Ovary (tissue), 7 donors: ENCODE measurements at regions not wholly inside any gene's neighbourhood (a gene's known extent, or its start where the extent isn't known, plus 50 kb on each side); places are given as distances from the start of the nearest gene placed in this dataset.

Experiments
- DNase-seq, 5 donors: peaks; one replicate each; pipeline ENCODE4 v3.0.0-alpha.2; 2019 to 2020
- H3K27ac ChIP-seq, 2 donors: fragments of 200-600 bp; one replicate each; pipeline versions ENCODE4 v1.5.1 to v1.8.0; 2019 to 2022
- H3K27me3 ChIP-seq: fragments of 200-600 bp; one replicate; pipeline ENCODE4 v1.8.0; 2022
- H3K36me3 ChIP-seq: fragments of 200-600 bp; sonication (generic); one replicate; pipeline ENCODE4 v1.5.1; 2019
- H3K4me1 ChIP-seq: one replicate; pipeline ENCODE4 v1.8.1; 2013; ENCODE audit warnings: mild to moderate bottlenecking, moderate library complexity; ENCODE audit not compliant: insufficient read depth
- H3K4me3 ChIP-seq: fragments of 200-600 bp; sonication (generic); one replicate; pipeline ENCODE4 v1.5.1; 2017
- H3K9me3 ChIP-seq, 2 donors: fragments of 200-600 bp in 1 of 2; sonication (generic) in 1 of 2; one replicate each; pipeline versions ENCODE4 v1.5.1 to v1.8.1; 2013 to 2019; ENCODE audit warnings: mild to moderate bottlenecking in 1 of 2, moderate library complexity in 1 of 2
- CTCF ChIP-seq, 3 donors: fragments of 450-650 bp in 2 of 3; fragments of 200-600 bp in 1 of 3; IDR thresholded peaks; one replicate each; pipeline versions ENCODE4 v1.5.1 to v1.8.0; 2016 to 2022; ENCODE audit warnings: antibody characterized with exemption in 3 of 3, mild to moderate bottlenecking in 1 of 3
- EP300 ChIP-seq: sonication (generic); formaldehyde crosslinking; IDR thresholded peaks from one replicate; pipeline ENCODE4 v1.6.1; 2017; ENCODE audit warnings: antibody characterized with exemption
- POLR2A ChIP-seq: fragments of 450-650 bp; IDR thresholded peaks from one replicate; pipeline ENCODE4 v1.6.1; 2017; ENCODE audit warnings: antibody characterized with exemption, mild to moderate bottlenecking, moderate library complexity
- WGBS, 3 donors: extraction: QIAGEN DNeasy Blood & Tissue Kit in 1 of 3; methylation state at CpG; one replicate each; pipeline versions ENCODE4 v1.1.5 to v1.1.7; 2013 to 2017; 5-methylcytosine and 5-hydroxymethylcytosine counted together
- intact Hi-C, 4 donors: fragments of 100-400 bp; cut with DNase I; formaldehyde crosslinking; loops; one replicate each; pipeline versions ENCODE4 v1.11.0 to v1.15.1; 2022 to 2023
- donor health status: DM: no; HTN: no; CAD: no; lungs with moderate emphysema.
- donor health status: DM: no; HTN: no; CAD: no.
- donor health status: Bipolar disorder and iron deficiency.
- donor health status: DM: no; HTN: no; CAD: no.
- donor health status: DM: yes; HTN: yes; CAD: no.

DNA sequence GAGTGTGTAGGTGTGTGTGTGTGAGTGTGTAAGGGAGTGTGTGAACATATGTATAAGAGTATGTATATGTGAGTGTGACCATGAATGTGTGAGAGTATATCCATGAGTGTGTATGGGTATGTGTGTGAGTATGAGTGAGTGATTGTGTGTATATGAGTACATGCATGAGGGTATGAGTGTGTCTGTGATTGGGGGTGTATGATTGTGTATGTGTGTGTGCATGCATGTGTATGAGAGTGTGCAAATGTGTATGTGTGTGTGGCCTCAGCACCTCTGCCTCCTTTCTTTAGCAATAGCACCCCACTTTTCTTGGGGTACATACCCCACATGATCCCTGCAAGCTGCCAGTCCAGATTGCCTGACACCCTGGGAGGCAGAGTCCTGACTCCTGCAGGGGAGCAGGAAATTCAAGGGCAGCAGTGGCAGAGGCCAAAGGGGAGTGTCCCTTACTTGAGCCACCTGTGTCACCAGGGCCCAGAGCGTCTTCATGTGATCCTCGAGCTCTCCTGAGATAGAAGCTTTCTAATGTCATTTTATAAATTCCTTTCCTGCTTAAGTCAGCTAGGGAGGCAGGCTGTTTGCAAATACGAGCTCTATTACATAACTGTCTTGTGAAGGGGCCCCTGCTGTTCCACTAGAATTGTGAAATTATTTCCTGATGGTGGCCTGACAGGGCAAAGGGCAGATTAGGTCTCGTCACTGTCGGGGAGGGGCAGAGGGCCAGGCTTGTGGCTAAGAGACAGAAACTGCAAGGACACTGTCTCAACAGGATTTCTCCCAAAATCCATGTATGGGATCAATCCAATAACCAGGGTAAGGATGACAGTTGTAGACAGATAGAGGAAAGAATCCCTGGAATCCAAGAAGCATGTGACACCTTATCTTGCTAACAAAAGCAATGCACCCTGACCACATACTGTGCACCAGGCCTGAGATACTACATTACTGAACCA is 389.1 kb downstream of the GADD45G start:
- Histone ChIP-seq H3K4me3 (no peak overlapping the region), H3K9me3 (no peaks in the 10 kb centered on the region), H3K27me3 (no peaks in the 10 kb centered on the region), H3K27ac (no peak overlapping the region), H3K36me3 (no peaks in the 10 kb centered on the region), H3K4me1 (peaks cover 23% of the 10 kb centered on the region)
- peak in 1 of 5 donors; percentile 25 for DNase-seq
- intact Hi-C loops = loop anchor here in 3 of 4 donors (10.0 kb wide), 1 partner anchor 389 kb away; the partner anchor contains the start of gene GADD45G (in 3 of the 3)
- TF ChIP-seq EP300 (no peak), POLR2A (no peak)
- WGBS, 3 donors = 17 to 36% (median 25%) methylated on average over 5 of the region's 5 CpGs

DNA sequence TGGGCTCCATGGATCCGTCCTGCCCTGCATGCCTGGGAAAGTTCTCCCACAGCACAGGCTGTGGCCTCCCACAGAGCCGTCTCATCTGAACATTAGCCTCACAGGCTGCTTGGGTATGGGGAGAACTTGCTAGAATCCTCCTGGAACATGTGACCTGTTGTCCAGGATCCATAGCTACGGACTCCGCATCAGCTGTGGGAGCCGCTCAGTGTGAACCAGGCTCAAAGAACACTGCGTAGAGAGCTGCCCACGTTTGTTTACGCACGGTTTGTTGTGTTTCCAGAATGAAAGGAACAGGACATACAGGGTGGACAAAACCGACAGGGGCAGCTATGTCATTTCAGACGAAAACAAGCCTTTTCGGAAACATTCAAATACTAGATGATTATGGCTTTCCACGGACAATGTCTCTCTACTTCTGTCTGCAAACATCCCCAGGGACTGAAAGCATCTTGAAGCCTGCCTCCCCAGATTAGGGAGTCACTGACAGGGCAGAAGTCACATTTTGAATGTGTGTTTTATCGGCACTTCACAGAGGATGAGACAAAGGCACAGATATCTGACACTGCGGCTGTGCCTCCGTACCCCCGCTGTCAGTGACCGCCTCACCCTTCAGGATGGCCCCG is 390.3 kb downstream of the GADD45G start:
- intact Hi-C loops = loop anchor here in 3 of 4 donors (10.0 kb wide), 1 partner anchor 390 kb away; the partner anchor contains the start of gene GADD45G (in 3 of the 3)
- Histone ChIP-seq H3K27ac (peak overlapping the region in 1 of 2 donors; percentile 1), H3K9me3 (no peaks in the 10 kb centered on the region), H3K36me3 (no peaks in the 10 kb centered on the region), H3K27me3 (no peaks in the 10 kb centered on the region), H3K4me3 (no peak overlapping the region), H3K4me1 (peaks cover 29% of the 10 kb centered on the region)
- WGBS, 3 donors = 56 to 62% (median 59%) methylated on average over 19 of the region's 19 CpGs
- peak in 1 of 5 donors; percentile 59 for DNase-seq
- TF ChIP-seq EP300 = no peak
- TF ChIP-seq POLR2A = no peak
- no peak for TF ChIP-seq CTCF (IDR thresholded peaks at IDR 0.05)

- H3K27ac ChIP-seq = no peak overlapping the region
- no peak for DNase-seq
- 89 to 96% (median 91%) methylated on average over 5 of the region's 5 CpGs for whole genome bisulfite sequencing, 3 donors
- H3K36me3 ChIP-seq = no peaks in the 10 kb centered on the region
- no peak overlapping the region for H3K4me3 ChIP-seq
- no peaks in the 10 kb centered on the region for H3K27me3 ChIP-seq
- no peaks in the 10 kb centered on the region for H3K9me3 ChIP-seq
- peaks cover 32% of the 10 kb centered on the region for H3K4me1 ChIP-seq
- no peak for TF ChIP-seq EP300
- no peak for TF ChIP-seq CTCF (IDR thresholded peaks at IDR 0.05)
- TF ChIP-seq POLR2A = no peak
- intact Hi-C loops = loop anchor here in 3 of 4 donors (10.0 kb wide), 1 partner anchor 391 kb away; the partner anchor contains the start of gene GADD45G (in 3 of the 3)
Measured at GRCh38 chr9:89996116-89996515, 391.3 kb downstream of the GADD45G start.

GRCh38 chr9:89996773-89997172 is 392.0 kb downstream of the GADD45G start:
- 97 to 100% (median 98%) methylated on average over 3 of the region's 3 CpGs for WGBS, 3 donors
- H3K9me3 ChIP-seq = no peaks in the 10 kb centered on the region

More at GRCh38 chr9:89996773-89997172, 392.0 kb downstream of the GADD45G start:
- intact Hi-C loops = loop anchor here in 3 of 4 donors (10.0 kb wide), 1 partner anchor 392 kb away; the partner anchor contains the start of gene GADD45G (in 3 of the 3)
- no peak overlapping the region for H3K27ac ChIP-seq
- H3K36me3 ChIP-seq = no peaks in the 10 kb centered on the region
- peaks cover 35% of the 10 kb centered on the region for H3K4me1 ChIP-seq
- TF ChIP-seq POLR2A (no peak), CTCF (IDR thresholded peaks at IDR 0.05) (no peak), EP300 (no peak)
- no peaks in the 10 kb centered on the region for H3K27me3 ChIP-seq
- DNase-seq = no peak
- H3K4me3 ChIP-seq = no peak overlapping the region
